Neural cell (in vitro differentiated cells): ENCODE measurements at regions not wholly inside any gene's neighbourhood (a gene's known extent, or its start where the extent isn't known, plus 50 kb on each side); places are given as distances from the start of the nearest gene placed in this dataset.

ENCODE experiments used
- CTCF ChIP-seq: fragments of 450-650 bp; IDR thresholded peaks from 2 replicates; pipeline ENCODE4 v1.5.1; 2014; ENCODE audit warnings: antibody characterized with exemption, mild to moderate bottlenecking, moderate library complexity; ENCODE audit not compliant: poor library complexity, severe bottlenecking
- EZH2 ChIP-seq: fragments of 200-600, 300-800 bp; shearing (Covaris generic), sonication (generic); IDR thresholded peaks from 2 replicates; pipeline ENCODE4 v1.6.1; 2014; ENCODE audit warnings: antibody characterized with exemption, low read length, borderline replicate concordance, mild to moderate bottlenecking; ENCODE audit not compliant: insufficient read depth, poor library complexity, severe bottlenecking
- POLR2AphosphoS5 ChIP-seq: IDR thresholded peaks from 2 replicates; pipeline ENCODE4 v1.6.1; 2012
- RAD21 ChIP-seq: fragments of 450-650 bp; conservative IDR thresholded peaks from 2 replicates; pipeline ENCODE4 v1.6.1; 2014; ENCODE audit warnings: antibody characterized with exemption, mild to moderate bottlenecking, moderate library complexity
- REST ChIP-seq: IDR thresholded peaks from 2 replicates; pipeline ENCODE4 v1.6.1; 2012; ENCODE audit warnings: borderline replicate concordance

GRCh38 chr6:126180585-126180984, 159.3 kb upstream of the CENPW start:
- TF ChIP-seq CTCF: no peak
- TF ChIP-seq REST: no peak
- TF ChIP-seq RAD21: no peak
- no peak for TF ChIP-seq EZH2
- TF ChIP-seq POLR2AphosphoS5: no peak
